Neuronal stem cell (in vitro differentiated cells): ENCODE measurements at regions not wholly inside any gene's neighbourhood (a gene's known extent, or its start where the extent isn't known, plus 50 kb on each side); places are given as distances from the start of the nearest gene placed in this dataset.

Experiments used
- DNase-seq: peaks from one replicate; pipeline ENCODE4 v3.0.0-alpha.2; 2013; ENCODE audit warnings: low spot score
- H2AFZ ChIP-seq: one replicate; pipeline ENCODE4 v1.6.1; 2013; ENCODE audit warnings: mild to moderate bottlenecking, low read length, inconsistent platforms
- H2AK5ac ChIP-seq: 2 replicates; pipeline ENCODE4 v1.6.1; 2013; ENCODE audit warnings: low read depth, mild to moderate bottlenecking, inconsistent platforms, low read length, moderate library complexity, mixed read lengths
- H2BK120ac ChIP-seq: 2 replicates; pipeline ENCODE4 v1.6.1; 2013; ENCODE audit warnings: low read depth, mild to moderate bottlenecking, inconsistent platforms, low read length, moderate library complexity, mixed read lengths
- H2BK12ac ChIP-seq: one replicate; pipeline ENCODE4 v1.6.1; 2013; ENCODE audit warnings: low read length, inconsistent platforms
- H2BK15ac ChIP-seq: 2 replicates; pipeline ENCODE4 v1.6.1; 2013; ENCODE audit warnings: mild to moderate bottlenecking, low read length, inconsistent platforms, mixed read lengths
- H2BK5ac ChIP-seq: one replicate; pipeline ENCODE4 v1.6.1; 2013; ENCODE audit warnings: inconsistent platforms, mild to moderate bottlenecking, low read length, moderate library complexity
- H3K14ac ChIP-seq: one replicate; pipeline ENCODE4 v1.6.1; 2013; ENCODE audit warnings: low read length, inconsistent platforms
- H3K18ac ChIP-seq: 2 replicates; pipeline ENCODE4 v1.6.1; 2013; ENCODE audit warnings: low read length, inconsistent platforms
- H3K23ac ChIP-seq: 2 replicates; pipeline ENCODE4 v1.6.1; 2013; ENCODE audit warnings: low read depth, mild to moderate bottlenecking, mixed read lengths, low read length, inconsistent platforms; ENCODE audit not compliant: poor library complexity
- H3K27ac ChIP-seq: replicated peaks from 3 replicates; pipeline ENCODE4 v1.5.1; 2013; ENCODE audit warnings: low read length, inconsistent platforms
- H3K27me3 ChIP-seq, 3 experiments: 2 replicates each; pipeline ENCODE4 v1.6.1; 2013; ENCODE audit warnings: low read length in 3 of 3, mild to moderate bottlenecking in 2 of 3, inconsistent platforms in 1 of 3, low read depth in 1 of 3, mixed read lengths in 1 of 3, moderate library complexity in 1 of 3; ENCODE audit not compliant: control insufficient read depth in 3 of 3, insufficient read depth in 3 of 3
- H3K36me3 ChIP-seq, 2 donors: replicated peaks in 1 of 2; 2 replicates each; pipeline ENCODE4 v1.6.1; 2013; ENCODE audit warnings: low read length in 2 of 2; ENCODE audit not compliant: control insufficient read depth in 2 of 2, insufficient read depth in 2 of 2
- H3K4ac ChIP-seq: 2 replicates; pipeline ENCODE4 v1.6.1; 2013; ENCODE audit warnings: inconsistent platforms, mild to moderate bottlenecking, low read length, moderate library complexity
- H3K4me1 ChIP-seq, 2 donors: 1 replicate in 1 of 2; 2 replicates in 1 of 2; pipeline ENCODE4 v1.6.1; 2013; ENCODE audit warnings: low read length in 2 of 2, low read depth in 1 of 2; ENCODE audit not compliant: control insufficient read depth in 2 of 2, insufficient read depth in 1 of 2
- H3K4me2 ChIP-seq: one replicate; pipeline ENCODE4 v1.6.1; 2013; ENCODE audit warnings: mild to moderate bottlenecking, low read length, inconsistent platforms; ENCODE audit not compliant: insufficient read depth, poor library complexity, severe bottlenecking
- H3K4me3 ChIP-seq, 2 donors: 2 replicates each; pipeline ENCODE4 v1.5.1; 2013; ENCODE audit warnings: low read length in 2 of 2, mild to moderate bottlenecking in 2 of 2, inconsistent platforms in 1 of 2, moderate library complexity in 1 of 2
- H3K79me1 ChIP-seq: one replicate; pipeline ENCODE4 v1.6.1; 2013; ENCODE audit warnings: low read depth, mild to moderate bottlenecking, inconsistent platforms, low read length, moderate library complexity
- H3K9ac ChIP-seq: one replicate; pipeline ENCODE4 v1.6.1; 2013; ENCODE audit warnings: mild to moderate bottlenecking, low read depth, low read length, inconsistent platforms; ENCODE audit not compliant: poor library complexity
- H3K9me3 ChIP-seq, 2 donors: replicated peaks in 1 of 2; 2 replicates each; pipeline versions ENCODE3 to v1.6.1; 2013; ENCODE audit warnings: low read length in 2 of 2, mild to moderate bottlenecking in 2 of 2, inconsistent platforms in 1 of 2, low read depth in 1 of 2, mixed read lengths in 1 of 2, moderate library complexity in 1 of 2; ENCODE audit not compliant: control insufficient read depth in 2 of 2, insufficient read depth in 1 of 2
- H4K8ac ChIP-seq: one replicate; pipeline ENCODE4 v1.6.1; 2013; ENCODE audit warnings: low read depth, mild to moderate bottlenecking, inconsistent platforms, low read length, moderate library complexity
- H4K91ac ChIP-seq: one replicate; pipeline ENCODE4 v1.6.1; 2013; ENCODE audit warnings: low read length, low read depth, mild to moderate bottlenecking, inconsistent platforms; ENCODE audit not compliant: poor library complexity
- WGBS, 2 donors: extraction: QIAGEN DNeasy Blood & Tissue Kit; methylation state at CpG; one replicate each; pipeline ENCODE4 v1.1.7; 2013; ENCODE audit warnings: missing lambda C conversion rate in 2 of 2, mixed read lengths in 1 of 2; ENCODE audit not compliant: insufficient read length in 2 of 2, insufficient replicate concordance in 1 of 2; ENCODE audit errors: extremely low coverage in 2 of 2; 5-methylcytosine and 5-hydroxymethylcytosine counted together

GRCh38 chr5:77871016-77871415 lies 94.9 kb upstream of the TBCA start:
- Histone ChIP-seq H3K27me3 (peaks cover 0 to 72% (median 0%) of the 10 kb centered on the region in 3 experiments), H3K18ac (no peak overlapping the region), H3K4ac (no peak overlapping the region), H2BK12ac (no peak overlapping the region), H3K4me2 (no peak overlapping the region), H2AFZ (no peak overlapping the region), H3K9me3 (no peaks in the 10 kb centered on the region), H2BK5ac (no peak overlapping the region), H4K91ac (no peak overlapping the region), H3K9ac (no peak overlapping the region), H2BK15ac (no peak overlapping the region), H2BK120ac (no peak overlapping the region), H3K4me1 (peaks cover 0 to 4% of the 10 kb centered on the region in 2 donors), H3K27ac (no peak overlapping the region), H3K79me1 (no peaks in the 10 kb centered on the region), H4K8ac (no peak overlapping the region), H2AK5ac (no peak overlapping the region), H3K23ac (no peak overlapping the region), H3K4me3 (no peak overlapping the region), H3K14ac (no peak overlapping the region), H3K36me3 (no peaks in the 10 kb centered on the region)
- no CpG with 5 or more reads among the region's 6 CpGs for WGBS, 2 donors
- no peak for DNase-seq

GRCh38 chr5:77869116-77869798 lies 93.1 kb upstream of the TBCA start:
- H2BK5ac ChIP-seq = no peak overlapping the region
- no peak overlapping the region for H3K18ac ChIP-seq
- H2BK120ac ChIP-seq = no peak overlapping the region
- no peak overlapping the region for H3K14ac ChIP-seq
- peaks cover 0 to 4% of the 10 kb centered on the region in 2 donors for H3K4me1 ChIP-seq
- H4K8ac ChIP-seq = no peak overlapping the region
- no peak overlapping the region for H3K23ac ChIP-seq
- H2AK5ac ChIP-seq = no peak overlapping the region
- H3K36me3 ChIP-seq = no peaks in the 10 kb centered on the region
- H3K4me3 ChIP-seq = no peak overlapping the region
- no peak overlapping the region for H3K4me2 ChIP-seq
- no peak overlapping the region for H3K27ac ChIP-seq
- no peak overlapping the region for H2BK12ac ChIP-seq
- no peak overlapping the region for H3K9ac ChIP-seq
- no peak overlapping the region for H2AFZ ChIP-seq
- H2BK15ac ChIP-seq = no peak overlapping the region
- DNase-seq = no peak
- WGBS, 2 donors = no CpG with 5 or more reads among the region's 11 CpGs
- no peak overlapping the region for H4K91ac ChIP-seq
- H3K9me3 ChIP-seq = no peaks in the 10 kb centered on the region
- H3K27me3 ChIP-seq = peaks cover 0 to 70% (median 0%) of the 10 kb centered on the region in 3 experiments
- no peak overlapping the region for H3K4ac ChIP-seq
- H3K79me1 ChIP-seq = no peaks in the 10 kb centered on the region

GRCh38 chr5:77867914-77868313 lies 91.8 kb upstream of the TBCA start:
- Histone ChIP-seq H3K14ac (no peak overlapping the region), H3K9me3 (no peaks in the 10 kb centered on the region), H4K91ac (no peak overlapping the region), H3K27ac (no peak overlapping the region), H3K4me1 (peaks cover 0 to 4% of the 10 kb centered on the region in 2 donors), H2BK15ac (no peak overlapping the region), H3K4me3 (no peak overlapping the region), H3K79me1 (no peaks in the 10 kb centered on the region), H2BK120ac (no peak overlapping the region), H2BK12ac (no peak overlapping the region), H2AK5ac (no peak overlapping the region), H3K27me3 (peaks cover 0 to 77% (median 0%) of the 10 kb centered on the region in 3 experiments), H3K18ac (no peak overlapping the region), H3K4ac (no peak overlapping the region), H3K4me2 (no peak overlapping the region), H2BK5ac (no peak overlapping the region), H4K8ac (no peak overlapping the region), H2AFZ (no peak overlapping the region), H3K23ac (no peak overlapping the region), H3K9ac (no peak overlapping the region), H3K36me3 (no peaks in the 10 kb centered on the region)
- no CpG with 5 or more reads among the region's 4 CpGs for WGBS, 2 donors
- DNase-seq = no peak

GRCh38 chr5:77867194-77867691 lies 91.1 kb upstream of the TBCA start:
- no peak overlapping the region for H3K4ac ChIP-seq
- no peak overlapping the region for H2AFZ ChIP-seq
- H2BK15ac ChIP-seq = no peak overlapping the region
- no peak overlapping the region for H2BK120ac ChIP-seq
- no CpG with 5 or more reads among the region's 2 CpGs for WGBS, 2 donors
- no peak overlapping the region for H3K18ac ChIP-seq
- H2BK5ac ChIP-seq = no peak overlapping the region
- H3K4me3 ChIP-seq = no peak overlapping the region
- no peak overlapping the region for H2AK5ac ChIP-seq
- H3K27ac ChIP-seq = no peak overlapping the region
- H3K23ac ChIP-seq = no peak overlapping the region
- no peak overlapping the region for H3K9ac ChIP-seq
- H3K14ac ChIP-seq = no peak overlapping the region
- H3K36me3 ChIP-seq = no peaks in the 10 kb centered on the region
- H4K91ac ChIP-seq = no peak overlapping the region
- H3K79me1 ChIP-seq = no peaks in the 10 kb centered on the region
- H3K9me3 ChIP-seq = no peaks in the 10 kb centered on the region
- H2BK12ac ChIP-seq = no peak overlapping the region
- H4K8ac ChIP-seq = no peak overlapping the region
- H3K4me1 ChIP-seq = peaks cover 0 to 4% of the 10 kb centered on the region in 2 donors
- peaks cover 0 to 84% (median 0%) of the 10 kb centered on the region in 3 experiments for H3K27me3 ChIP-seq
- no peak for DNase-seq
- no peak overlapping the region for H3K4me2 ChIP-seq
